ENCODE measurements at regions not wholly inside any gene's neighbourhood (a gene's known extent, or its start where the extent isn't known, plus 50 kb on each side); places are given as distances from the start of the nearest gene placed in this dataset.

GRCh38 chr13:91228940-91229339, 118.5 kb upstream of the MIR17HG start:
- Histone ChIP-seq H3K4me2 (ENCODE audit: low read depth, low read length, poor library complexity, severe bottlenecking) (no peak overlapping the region), H3K9ac (ENCODE audit: low read length) (no peak overlapping the region), H3K4me3 (ENCODE audit: low read length) (no peak overlapping the region), H3K9me3 (ENCODE audit: low read length) (no peaks in the 10 kb centered on the region), H3K79me2 (ENCODE audit: low read length) (no peaks in the 10 kb centered on the region), H3K27ac (ENCODE audit: low read length) (no peak overlapping the region), H2AFZ (ENCODE audit: low read length) (no peak overlapping the region), H4K20me1 (ENCODE audit: insufficient read depth, low read depth, low read length) (no peaks in the 10 kb centered on the region), H3K27me3 (ENCODE audit: low read length) (peaks cover 2% of the 10 kb centered on the region; the same call in 1 of the 2 replicates), H3K4me1 (ENCODE audit: low read length) (no peaks in the 10 kb centered on the region), H3K36me3 (ENCODE audit: insufficient read depth, low read length) (no peaks in the 10 kb centered on the region), H3K9me2 (replicated peaks; ENCODE audit: insufficient read depth, low read length) (no peaks in the 10 kb centered on the region)
- no peak for DNase-seq

GRCh38 chr13:91232716-91233115, 114.8 kb upstream of the MIR17HG start:
- Histone ChIP-seq H3K9me3 (ENCODE audit: low read length) (no peaks in the 10 kb centered on the region), H3K36me3 (ENCODE audit: insufficient read depth, low read length) (no peaks in the 10 kb centered on the region), H3K4me2 (ENCODE audit: low read depth, low read length, poor library complexity, severe bottlenecking) (no peak overlapping the region), H3K27me3 (ENCODE audit: low read length) (no peaks in the 10 kb centered on the region), H3K9me2 (replicated peaks; ENCODE audit: insufficient read depth, low read length) (no peaks in the 10 kb centered on the region), H3K79me2 (ENCODE audit: low read length) (no peaks in the 10 kb centered on the region), H3K4me1 (ENCODE audit: low read length) (no peaks in the 10 kb centered on the region), H3K4me3 (ENCODE audit: low read length) (no peak overlapping the region), H3K27ac (ENCODE audit: low read length) (no peak overlapping the region), H2AFZ (ENCODE audit: low read length) (no peak overlapping the region), H4K20me1 (ENCODE audit: insufficient read depth, low read depth, low read length) (no peaks in the 10 kb centered on the region), H3K9ac (ENCODE audit: low read length) (no peak overlapping the region)
- DNase-seq = no peak

DNA sequence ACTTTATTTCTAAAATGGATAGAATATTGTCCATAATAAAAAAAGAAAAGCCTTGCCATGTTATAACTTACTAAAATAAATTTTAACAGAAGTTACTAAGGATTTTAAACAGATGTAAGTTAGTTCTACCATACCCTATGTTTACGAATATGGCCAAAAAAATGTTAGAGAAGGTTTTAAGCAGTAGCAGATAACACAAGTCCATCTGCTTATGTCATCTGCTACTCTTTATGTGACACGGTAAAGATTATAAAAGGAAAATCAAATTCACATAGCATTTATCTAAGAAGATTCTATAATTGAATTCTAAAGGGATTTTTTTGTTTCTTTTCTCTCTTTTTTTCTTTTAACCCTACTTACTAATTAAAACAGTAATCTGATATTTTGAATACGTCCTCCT, 114.2 kb upstream of the MIR17HG start:
- Histone ChIP-seq H3K9me3 (ENCODE audit: low read length) (no peaks in the 10 kb centered on the region), H3K9ac (ENCODE audit: low read length) (no peak overlapping the region), H3K27me3 (ENCODE audit: low read length) (no peaks in the 10 kb centered on the region), H3K9me2 (replicated peaks; ENCODE audit: insufficient read depth, low read length) (no peaks in the 10 kb centered on the region), H3K4me2 (ENCODE audit: low read depth, low read length, poor library complexity, severe bottlenecking) (no peak overlapping the region), H3K36me3 (ENCODE audit: insufficient read depth, low read length) (no peaks in the 10 kb centered on the region), H2AFZ (ENCODE audit: low read length) (no peak overlapping the region), H3K4me3 (ENCODE audit: low read length) (no peak overlapping the region), H3K79me2 (ENCODE audit: low read length) (no peaks in the 10 kb centered on the region), H3K27ac (ENCODE audit: low read length) (no peak overlapping the region), H3K4me1 (ENCODE audit: low read length) (no peaks in the 10 kb centered on the region), H4K20me1 (ENCODE audit: insufficient read depth, low read depth, low read length) (no peaks in the 10 kb centered on the region)
- DNase-seq = no peak

DNA sequence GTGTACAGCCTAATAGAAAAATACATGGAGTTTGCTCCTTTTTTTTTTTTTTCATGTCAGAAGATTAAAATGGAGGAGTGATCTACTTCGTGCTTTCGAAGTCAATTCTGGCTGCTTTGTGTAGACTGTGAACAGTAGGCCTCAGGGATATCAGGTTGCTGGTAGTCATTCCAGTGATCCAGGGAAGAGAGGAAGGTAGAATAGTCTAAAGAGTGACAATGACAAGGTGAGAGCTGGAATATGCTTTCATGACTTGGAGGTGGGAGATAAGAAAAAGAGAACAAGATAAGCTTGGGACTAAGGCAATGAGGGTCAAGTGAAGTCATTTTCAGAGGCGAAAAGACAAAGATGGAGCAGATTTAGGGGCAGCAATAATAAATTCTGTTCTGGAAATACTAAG, 111.3 kb upstream of the MIR17HG start:
- no peak for DNase-seq
- no peaks in the 10 kb centered on the region for H3K36me3 ChIP-seq (ENCODE audit: insufficient read depth, low read length)
- no peaks in the 10 kb centered on the region for H3K9me2 ChIP-seq (replicated peaks; ENCODE audit: insufficient read depth, low read length)
- no peaks in the 10 kb centered on the region for H3K27me3 ChIP-seq (ENCODE audit: low read length)
- no peaks in the 10 kb centered on the region for H3K79me2 ChIP-seq (ENCODE audit: low read length)
- H3K4me3 ChIP-seq (ENCODE audit: low read length) = no peak overlapping the region
- H3K4me2 ChIP-seq (ENCODE audit: low read depth, low read length, poor library complexity, severe bottlenecking) = no peak overlapping the region
- no peak overlapping the region for H2AFZ ChIP-seq (ENCODE audit: low read length)
- no peak overlapping the region for H3K27ac ChIP-seq (ENCODE audit: low read length)
- no peaks in the 10 kb centered on the region for H3K4me1 ChIP-seq (ENCODE audit: low read length)
- H4K20me1 ChIP-seq (ENCODE audit: insufficient read depth, low read depth, low read length) = no peaks in the 10 kb centered on the region
- H3K9me3 ChIP-seq (ENCODE audit: low read length) = no peaks in the 10 kb centered on the region
- no peak overlapping the region for H3K9ac ChIP-seq (ENCODE audit: low read length)

- H3K27me3 ChIP-seq (ENCODE audit: low read length) = no peaks in the 10 kb centered on the region
- no peak overlapping the region for H3K4me3 ChIP-seq (ENCODE audit: low read length)
- H3K27ac ChIP-seq (ENCODE audit: low read length) = no peak overlapping the region
- H2AFZ ChIP-seq (ENCODE audit: low read length) = no peak overlapping the region
- no peak overlapping the region for H3K4me2 ChIP-seq (ENCODE audit: low read depth, low read length, poor library complexity, severe bottlenecking)
- no peaks in the 10 kb centered on the region for H3K9me2 ChIP-seq (replicated peaks; ENCODE audit: insufficient read depth, low read length)
- H3K36me3 ChIP-seq (ENCODE audit: insufficient read depth, low read length) = no peaks in the 10 kb centered on the region
- H3K79me2 ChIP-seq (ENCODE audit: low read length) = no peaks in the 10 kb centered on the region
- H4K20me1 ChIP-seq (ENCODE audit: insufficient read depth, low read depth, low read length) = no peaks in the 10 kb centered on the region
- no peaks in the 10 kb centered on the region for H3K4me1 ChIP-seq (ENCODE audit: low read length)
- DNase-seq = no peak
- H3K9ac ChIP-seq (ENCODE audit: low read length) = no peak overlapping the region
- H3K9me3 ChIP-seq (ENCODE audit: low read length) = no peaks in the 10 kb centered on the region
Measured at GRCh38 chr13:91236921-91237320, 110.6 kb upstream of the MIR17HG start.

DNA sequence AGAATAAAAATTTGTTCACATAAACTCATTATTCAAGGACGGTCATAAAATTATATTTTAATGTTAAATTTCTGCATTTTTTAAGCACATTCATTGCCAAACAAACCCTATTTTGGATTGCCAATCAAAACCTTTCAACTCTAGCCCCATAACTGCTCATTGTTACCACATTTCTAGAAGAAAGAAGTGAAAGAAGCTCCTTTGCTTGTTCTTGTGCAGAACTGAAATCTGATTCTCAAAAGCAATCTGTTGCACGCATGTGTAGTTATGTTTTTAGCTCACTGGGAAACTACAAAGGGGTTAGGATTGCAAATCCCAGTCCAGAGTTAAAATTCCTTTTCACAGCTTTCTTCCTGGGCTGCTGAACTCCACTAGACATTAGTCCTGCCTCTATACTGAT, 109.5 kb upstream of the MIR17HG start:
- H3K4me2 ChIP-seq (ENCODE audit: low read depth, low read length, poor library complexity, severe bottlenecking) = no peak overlapping the region
- no peak for DNase-seq
- no peak overlapping the region for H2AFZ ChIP-seq (ENCODE audit: low read length)
- no peak overlapping the region for H3K9ac ChIP-seq (ENCODE audit: low read length)
- H3K79me2 ChIP-seq (ENCODE audit: low read length) = no peaks in the 10 kb centered on the region
- no peaks in the 10 kb centered on the region for H3K27me3 ChIP-seq (ENCODE audit: low read length)
- no peaks in the 10 kb centered on the region for H3K36me3 ChIP-seq (ENCODE audit: insufficient read depth, low read length)
- no peaks in the 10 kb centered on the region for H4K20me1 ChIP-seq (ENCODE audit: insufficient read depth, low read depth, low read length)
- H3K9me3 ChIP-seq (ENCODE audit: low read length) = no peaks in the 10 kb centered on the region
- no peak overlapping the region for H3K27ac ChIP-seq (ENCODE audit: low read length)
- no peaks in the 10 kb centered on the region for H3K9me2 ChIP-seq (replicated peaks; ENCODE audit: insufficient read depth, low read length)
- H3K4me3 ChIP-seq (ENCODE audit: low read length) = no peak overlapping the region
- no peaks in the 10 kb centered on the region for H3K4me1 ChIP-seq (ENCODE audit: low read length)

- Histone ChIP-seq H4K20me1 (ENCODE audit: insufficient read depth, low read depth, low read length) (no peaks in the 10 kb centered on the region), H3K4me2 (ENCODE audit: low read depth, low read length, poor library complexity, severe bottlenecking) (no peak overlapping the region), H3K9ac (ENCODE audit: low read length) (no peak overlapping the region), H3K4me3 (ENCODE audit: low read length) (no peak overlapping the region), H3K9me2 (replicated peaks; ENCODE audit: insufficient read depth, low read length) (no peaks in the 10 kb centered on the region), H3K79me2 (ENCODE audit: low read length) (no peaks in the 10 kb centered on the region), H3K27ac (ENCODE audit: low read length) (no peak overlapping the region), H3K36me3 (ENCODE audit: insufficient read depth, low read length) (no peaks in the 10 kb centered on the region), H3K27me3 (ENCODE audit: low read length) (no peaks in the 10 kb centered on the region), H2AFZ (ENCODE audit: low read length) (no peak overlapping the region), H3K4me1 (ENCODE audit: low read length) (no peaks in the 10 kb centered on the region), H3K9me3 (ENCODE audit: low read length) (no peaks in the 10 kb centered on the region)
- DNase-seq = no peak
Measured at GRCh38 chr13:91240341-91240740, 107.1 kb upstream of the MIR17HG start.

GRCh38 chr13:91241221-91241933, 106.1 kb upstream of the MIR17HG start:
- H4K20me1 ChIP-seq (ENCODE audit: insufficient read depth, low read depth, low read length) = no peaks in the 10 kb centered on the region
- no peak for DNase-seq
- no peaks in the 10 kb centered on the region for H3K9me3 ChIP-seq (ENCODE audit: low read length)
- H3K4me1 ChIP-seq (ENCODE audit: low read length) = no peaks in the 10 kb centered on the region
- H3K9ac ChIP-seq (ENCODE audit: low read length) = no peak overlapping the region
- no peaks in the 10 kb centered on the region for H3K79me2 ChIP-seq (ENCODE audit: low read length)
- H3K4me2 ChIP-seq (ENCODE audit: low read depth, low read length, poor library complexity, severe bottlenecking) = no peak overlapping the region
- H3K36me3 ChIP-seq (ENCODE audit: insufficient read depth, low read length) = no peaks in the 10 kb centered on the region
- H3K27ac ChIP-seq (ENCODE audit: low read length) = no peak overlapping the region
- H3K27me3 ChIP-seq (ENCODE audit: low read length) = no peaks in the 10 kb centered on the region
- H3K9me2 ChIP-seq (replicated peaks; ENCODE audit: insufficient read depth, low read length) = no peaks in the 10 kb centered on the region
- no peak overlapping the region for H3K4me3 ChIP-seq (ENCODE audit: low read length)
- no peak overlapping the region for H2AFZ ChIP-seq (ENCODE audit: low read length)
